MV-4-11 (cell line): ENCODE measurements at regions not wholly inside any gene's neighbourhood (a gene's known extent, or its start where the extent isn't known, plus 50 kb on each side); places are given as distances from the start of the nearest gene placed in this dataset.

ENCODE experiments used
- DNase-seq: peaks from one replicate; lab custom pipeline; 2025; lab: John Stamatoyannopoulos, UW

DNA sequence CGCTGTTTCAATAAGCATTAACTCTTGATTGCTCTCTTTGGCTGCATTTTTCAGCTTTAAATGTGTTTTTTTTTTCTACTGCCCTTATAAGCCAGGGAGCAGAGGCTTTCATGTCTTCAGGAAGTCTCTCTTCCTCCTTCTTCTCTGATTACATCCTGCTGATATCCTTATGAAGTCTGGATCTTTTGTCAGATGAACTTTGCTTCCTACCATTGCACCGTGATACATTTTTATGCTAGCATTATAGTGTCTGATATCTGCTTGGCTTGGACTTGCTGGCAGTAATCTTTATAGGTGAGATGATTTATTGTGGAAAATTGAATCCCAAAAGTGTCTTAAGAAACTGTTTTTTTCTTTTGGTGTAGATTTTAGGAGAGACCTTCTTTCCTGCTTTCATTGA, 160.4 kb upstream of the CFAP20DC start:
- no peak for DNase-seq

DNA sequence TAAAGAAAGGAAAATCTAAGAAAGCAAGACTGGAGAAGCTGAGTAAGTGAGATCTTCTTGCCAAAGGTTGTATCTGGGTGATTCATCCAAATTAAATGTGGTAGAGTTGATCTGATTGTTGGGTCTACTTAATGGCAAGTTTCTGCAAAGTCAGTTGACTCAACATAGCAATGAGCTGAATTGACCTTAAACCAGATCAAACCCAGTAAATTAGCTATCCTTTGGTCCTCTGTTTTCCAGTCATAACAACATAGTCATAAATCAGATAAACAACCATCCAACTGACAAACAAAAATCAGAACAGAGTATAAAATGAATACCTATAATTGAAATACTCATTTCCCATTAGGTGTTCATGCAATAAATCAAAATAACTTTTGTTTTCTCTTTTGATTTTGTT, 142.6 kb upstream of the CFAP20DC start:
- DNase-seq: no peak

GRCh38 chr3:59191651-59192050, 141.8 kb upstream of the CFAP20DC start:
- no peak for DNase-seq

DNA sequence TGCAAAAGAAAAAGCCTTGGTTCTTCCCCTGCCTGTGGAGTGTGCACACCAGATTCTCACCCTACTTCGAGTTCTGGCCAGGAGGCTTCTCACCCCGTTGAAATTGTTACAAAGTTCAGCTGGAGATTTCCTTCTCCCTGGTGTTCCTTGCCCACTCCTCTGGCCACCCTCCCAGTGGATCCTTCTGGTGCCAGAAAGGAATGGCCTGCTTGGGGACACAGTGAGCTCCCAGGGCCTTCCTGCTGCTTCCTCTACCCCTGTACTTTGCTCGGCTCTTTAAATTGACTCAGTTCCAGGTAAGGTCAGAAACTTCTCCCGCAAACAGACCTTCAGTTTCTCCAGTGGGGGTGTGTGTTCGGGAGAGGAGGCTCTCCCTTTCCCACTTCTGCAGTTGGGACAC, 140.1 kb upstream of the CFAP20DC start:
- no peak for DNase-seq

DNA sequence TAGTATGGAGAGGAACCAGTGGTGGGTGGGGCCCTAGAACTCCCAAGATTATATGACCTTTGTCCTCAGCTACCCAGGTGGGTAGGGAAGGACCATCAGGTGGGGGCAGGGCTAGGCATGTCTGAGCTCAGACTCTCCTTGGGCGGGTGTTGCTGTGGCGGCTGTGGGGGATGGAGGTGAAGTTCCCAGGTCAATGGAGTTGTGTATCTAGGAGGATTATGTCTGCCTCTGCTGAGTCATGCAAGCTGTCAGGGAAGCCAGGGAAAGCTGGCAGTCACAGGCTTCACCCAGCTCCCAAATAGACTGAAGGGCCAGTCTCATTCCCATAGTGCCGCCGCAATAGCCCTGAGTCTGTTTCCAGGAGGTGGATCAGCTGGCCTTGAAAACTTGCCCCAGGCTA, 139.7 kb upstream of the CFAP20DC start:
- no peak for DNase-seq

DNA sequence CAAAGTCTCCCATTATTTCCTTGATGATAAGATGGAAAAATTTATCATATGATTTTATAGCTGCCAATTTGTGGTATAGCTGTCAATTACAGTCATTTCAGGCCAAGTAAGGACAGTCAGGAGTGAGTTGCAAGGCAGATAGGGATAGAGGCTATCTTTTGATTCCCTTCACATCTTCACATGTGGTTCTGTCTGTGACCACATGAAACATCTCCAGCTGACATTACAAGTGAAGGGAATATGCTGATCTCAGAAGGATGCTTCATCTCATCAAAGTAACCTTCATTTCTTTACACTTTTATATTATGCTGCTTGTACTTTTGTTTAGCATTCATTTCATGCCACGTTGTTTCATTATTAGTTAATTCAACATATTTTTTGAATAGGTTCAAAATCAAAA, 136.9 kb upstream of the CFAP20DC start:
- DNase-seq: no peak

DNA sequence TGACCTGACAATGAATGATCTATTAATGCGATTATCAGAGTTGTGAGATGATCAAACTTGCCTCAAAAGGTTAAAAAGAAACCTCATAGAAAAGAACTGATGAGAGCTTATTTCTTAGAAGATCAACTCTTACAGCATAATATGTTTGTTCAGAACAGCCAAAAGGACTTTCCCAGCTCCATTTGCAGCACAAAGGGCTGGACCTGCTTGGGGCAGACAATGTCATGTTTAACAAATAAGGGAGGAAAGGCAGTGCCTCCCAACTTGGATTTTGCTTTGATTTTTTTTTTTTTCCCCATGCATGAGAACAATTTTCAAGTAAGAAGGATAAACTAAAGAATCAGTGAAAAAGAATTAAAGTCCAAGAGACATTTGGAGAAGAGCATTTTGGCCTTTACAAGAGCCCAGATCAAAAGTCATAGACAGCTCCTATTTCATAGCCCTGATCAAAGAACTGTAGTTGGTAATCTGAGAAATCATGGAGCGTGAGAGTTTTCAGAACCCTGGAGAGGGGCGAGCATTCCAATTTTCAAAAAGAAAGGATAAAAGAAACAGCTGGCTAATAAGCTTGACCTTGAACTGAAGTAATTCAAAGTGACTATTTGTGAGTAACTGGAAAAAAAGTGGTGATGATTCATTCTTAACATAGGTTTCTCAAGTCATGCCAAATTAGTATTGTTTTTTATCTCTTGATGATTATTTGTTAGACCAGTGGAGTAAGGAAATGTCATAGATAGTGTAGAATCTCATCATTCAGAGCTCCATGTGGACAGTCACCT, 136.0 kb upstream of the CFAP20DC start:
- DNase-seq: no peak

DNA sequence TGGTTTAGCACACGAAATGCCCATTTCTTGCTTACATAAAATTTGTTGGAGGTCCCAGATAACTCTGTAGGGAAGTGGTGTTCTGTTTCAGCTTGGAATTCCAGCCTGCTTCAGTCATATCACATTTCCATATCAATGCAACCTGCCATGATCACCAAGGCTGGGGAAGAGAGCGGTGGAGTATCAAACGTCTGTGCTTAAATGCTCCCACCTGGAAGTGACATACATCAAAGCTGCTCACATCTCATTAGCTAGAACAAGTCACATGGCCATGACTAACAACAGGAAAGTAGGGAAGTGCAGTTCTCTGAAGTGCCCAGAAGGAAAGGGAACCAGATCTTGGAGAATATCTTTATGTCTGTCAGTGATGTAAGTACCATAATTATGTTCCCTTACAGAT, 130.2 kb upstream of the CFAP20DC start:
- no peak for DNase-seq

DNA sequence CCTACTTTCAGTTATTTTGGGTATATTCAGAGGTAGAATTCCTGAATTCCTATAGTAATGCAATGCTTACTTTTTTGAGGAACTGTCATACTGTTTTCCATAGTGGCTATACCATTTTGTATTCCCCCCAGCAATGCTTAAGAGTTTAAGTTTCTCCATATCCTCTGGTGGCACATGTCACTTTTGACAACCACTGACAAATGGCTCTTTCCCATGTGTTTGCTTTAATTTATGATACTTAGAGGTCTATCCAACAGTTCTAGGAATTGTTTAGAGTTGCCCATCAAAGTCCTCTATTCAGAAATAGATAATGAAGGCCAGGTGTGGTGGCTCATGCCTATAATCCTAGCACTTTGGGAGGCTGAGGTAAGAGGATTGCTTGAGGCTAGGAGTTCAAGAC, 128.9 kb upstream of the CFAP20DC start:
- no peak for DNase-seq

DNA sequence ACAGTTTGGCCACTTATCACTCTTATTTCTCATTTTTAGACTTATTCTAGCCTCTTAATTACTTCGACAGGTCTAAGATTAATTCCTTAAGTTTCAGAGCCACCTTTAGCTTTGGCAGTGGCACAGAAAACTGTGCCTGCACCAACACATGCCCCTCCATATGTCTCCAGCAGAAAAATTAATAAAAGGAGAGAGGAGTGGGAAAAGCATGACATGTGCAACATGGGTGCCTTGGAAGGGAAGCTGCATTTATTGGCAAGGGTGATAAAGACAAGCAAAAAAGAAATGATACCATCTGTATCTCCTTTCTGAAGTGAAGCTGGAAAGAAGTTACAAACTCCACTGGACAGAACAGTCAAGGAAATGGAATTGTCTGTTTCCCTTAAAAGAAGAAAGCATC, 121.7 kb upstream of the CFAP20DC start:
- DNase-seq: no peak

- DNase-seq: peak; percentile 83
These were observed 120.3 kb upstream of the CFAP20DC start for GRCh38 chr3:59170166-59170565.

GRCh38 chr3:59167756-59168155, 117.9 kb upstream of the CFAP20DC start:
- DNase-seq: no peak

GRCh38 chr3:59163953-59164352, 114.1 kb upstream of the CFAP20DC start:
- DNase-seq: no peak

DNA sequence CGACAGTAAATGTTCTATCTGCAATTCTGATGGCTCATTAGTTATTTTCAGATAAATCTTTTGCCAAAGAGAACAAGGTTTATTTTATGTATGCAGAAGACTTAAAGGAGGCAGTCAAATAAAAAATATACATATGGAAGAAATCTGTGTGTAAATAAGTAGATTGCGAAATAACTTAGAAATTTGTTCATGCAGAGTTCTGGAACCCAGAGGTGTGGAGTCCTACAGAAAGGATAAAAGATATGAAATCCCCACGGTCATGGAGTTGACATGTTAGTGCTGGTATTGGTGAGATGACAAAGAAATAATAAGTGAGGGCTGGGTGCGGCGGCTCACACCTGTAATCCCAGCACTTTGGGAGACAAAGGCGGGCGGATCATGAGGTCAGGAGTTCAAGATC, 111.2 kb upstream of the CFAP20DC start:
- no peak for DNase-seq

DNA sequence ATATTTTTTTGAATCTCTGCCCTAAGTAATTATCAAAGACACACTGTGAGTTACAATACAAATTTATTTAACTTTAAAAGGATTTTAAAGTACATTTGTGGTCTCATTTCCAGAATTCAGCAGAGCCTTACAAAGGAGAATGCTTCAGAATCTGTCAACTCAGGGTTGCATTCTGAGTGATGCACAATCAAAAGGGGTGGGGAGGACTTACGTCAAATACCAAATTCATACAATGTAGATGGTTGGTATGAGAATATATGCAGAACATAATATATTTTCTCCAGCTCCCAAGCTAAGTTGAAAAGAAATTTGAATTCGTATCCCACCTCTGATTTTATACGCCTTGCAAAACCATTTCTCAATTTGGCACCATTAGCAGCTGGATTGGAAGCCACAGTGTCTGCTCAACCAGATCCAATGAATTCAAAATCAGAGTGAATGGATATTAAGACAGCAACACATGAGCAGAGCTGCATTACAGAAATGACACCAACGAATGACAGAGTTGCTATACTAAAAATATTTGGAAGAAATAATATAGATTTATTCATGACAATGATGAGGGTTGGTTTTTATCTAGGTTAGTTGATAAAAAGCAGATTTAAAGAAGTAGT, 110.4 kb upstream of the CFAP20DC start:
- no peak for DNase-seq

GRCh38 chr3:59153648-59154047, 103.8 kb upstream of the CFAP20DC start:
- DNase-seq: no peak

GRCh38 chr3:59152943-59153342, 103.1 kb upstream of the CFAP20DC start:
- DNase-seq: no peak

GRCh38 chr3:59150039-59150438, 100.2 kb upstream of the CFAP20DC start:
- DNase-seq: no peak

- no peak for DNase-seq
These were observed 99.3 kb upstream of the CFAP20DC start for GRCh38 chr3:59149166-59149565.

- no peak for DNase-seq
These were observed 93.6 kb upstream of the CFAP20DC start for GRCh38 chr3:59143447-59143846.

DNA sequence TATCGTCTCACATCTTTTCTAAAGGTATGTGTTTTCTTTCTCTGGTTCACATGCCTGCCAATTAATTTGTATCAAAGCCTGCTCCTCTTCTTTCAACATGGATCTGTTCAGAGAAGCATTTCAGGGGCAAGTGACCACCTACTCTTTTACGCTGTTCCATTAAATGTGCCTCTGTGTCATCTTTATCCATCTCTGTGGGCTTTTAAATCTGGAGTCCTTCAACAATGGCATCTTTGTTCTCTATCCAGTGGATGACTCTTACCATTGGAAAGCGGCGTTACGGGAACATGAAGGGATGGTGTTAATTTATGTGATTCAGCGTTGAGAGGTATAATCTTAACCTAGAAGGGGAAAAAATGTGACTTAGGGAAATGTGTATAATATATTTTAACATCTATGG, 92.7 kb upstream of the CFAP20DC start:
- DNase-seq: no peak

GRCh38 chr3:59138966-59139365, 89.1 kb upstream of the CFAP20DC start:
- DNase-seq: no peak

DNA sequence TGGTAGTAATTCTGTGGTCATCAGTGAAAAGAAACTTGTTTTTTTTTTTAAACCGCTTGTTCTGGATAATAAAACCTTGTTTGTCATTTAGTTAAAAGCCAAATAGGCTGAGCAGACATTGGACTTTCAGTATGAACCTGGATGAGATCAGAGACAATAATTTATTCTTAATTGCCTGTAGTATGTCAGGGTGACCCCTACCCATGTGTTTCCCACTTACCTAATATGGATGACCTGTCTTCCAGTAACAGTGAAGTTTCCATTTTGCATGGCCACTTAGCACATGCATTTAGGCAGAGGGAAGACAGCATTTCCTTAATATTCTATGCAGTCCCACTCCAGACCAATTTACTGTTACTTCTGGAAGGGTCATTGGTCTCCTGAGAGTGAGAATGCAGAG, 87.6 kb upstream of the CFAP20DC start:
- no peak for DNase-seq

DNA sequence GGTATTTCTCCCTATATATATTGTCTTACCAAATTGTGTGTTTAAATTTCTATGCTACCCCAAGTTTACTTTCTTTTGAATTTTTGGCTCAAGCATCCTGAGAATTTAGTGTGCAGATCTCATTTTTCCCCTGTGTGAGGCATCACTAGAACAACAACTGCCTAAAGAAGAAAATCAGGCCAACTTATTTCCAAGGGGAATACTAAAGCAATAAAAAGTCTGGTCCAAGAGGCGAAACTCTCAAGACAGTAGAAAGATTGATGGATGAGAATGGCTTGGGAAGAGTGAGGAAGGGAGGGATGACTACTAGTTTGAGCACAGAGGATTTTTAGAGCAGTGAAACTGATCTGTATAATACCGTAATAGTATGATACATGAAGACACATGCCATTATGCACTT, 86.3 kb upstream of the CFAP20DC start:
- DNase-seq: no peak
